HuH-7.5 (cell line): ENCODE measurements at regions not wholly inside any gene's neighbourhood (a gene's known extent, or its start where the extent isn't known, plus 50 kb on each side); places are given as distances from the start of the nearest gene placed in this dataset.
"Not testable (repeated sequence)": the region's sequence is repeated elsewhere in the genome, so short reads cannot be mapped to it uniquely, and the experiment has no call there.

Source experiments
- DNase-seq: peaks from one replicate; pipeline ENCODE4 v3.0.0; 2011; ENCODE audit warnings: low spot score

DNA sequence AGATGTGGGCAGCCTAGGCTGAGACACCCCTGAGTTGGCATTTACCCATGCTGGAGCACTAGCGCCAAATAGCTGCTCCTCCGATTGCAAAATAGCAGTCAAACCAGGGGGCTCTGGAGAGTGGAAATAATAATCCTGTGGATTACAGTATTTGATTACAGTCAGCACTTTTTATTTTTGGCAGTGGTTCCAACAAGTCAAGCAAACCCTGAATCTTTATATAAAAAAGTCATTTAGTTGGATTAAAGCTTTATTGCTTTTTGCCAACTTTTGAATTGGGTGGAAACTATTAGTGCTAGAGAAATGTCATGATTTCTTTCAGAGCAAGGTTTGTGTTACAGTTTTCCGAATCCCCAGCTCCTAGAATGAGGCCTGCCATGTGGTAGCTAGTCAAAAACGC, 99.3 kb upstream of the FAM20A start:
- DNase-seq: no peak

DNA sequence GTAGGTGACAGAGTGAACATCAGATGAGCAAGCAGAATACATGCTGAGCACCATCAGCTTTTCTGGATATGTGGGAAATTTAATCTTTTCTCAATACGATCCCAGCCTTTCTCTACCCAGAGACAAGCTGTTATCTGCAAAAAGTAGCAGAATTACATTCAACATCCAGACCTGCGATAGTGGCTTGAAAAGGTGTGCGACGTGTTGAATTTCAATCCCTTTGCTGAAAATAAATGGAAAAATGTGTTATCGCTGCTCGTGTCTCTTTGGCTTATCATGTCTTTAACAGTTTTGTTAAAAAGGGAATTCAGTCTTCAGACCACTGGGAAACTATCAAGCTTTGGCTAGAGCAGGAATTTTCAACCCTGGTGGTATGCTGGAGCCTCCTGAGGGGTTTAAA, 98.8 kb upstream of the FAM20A start:
- DNase-seq: no peak

DNA sequence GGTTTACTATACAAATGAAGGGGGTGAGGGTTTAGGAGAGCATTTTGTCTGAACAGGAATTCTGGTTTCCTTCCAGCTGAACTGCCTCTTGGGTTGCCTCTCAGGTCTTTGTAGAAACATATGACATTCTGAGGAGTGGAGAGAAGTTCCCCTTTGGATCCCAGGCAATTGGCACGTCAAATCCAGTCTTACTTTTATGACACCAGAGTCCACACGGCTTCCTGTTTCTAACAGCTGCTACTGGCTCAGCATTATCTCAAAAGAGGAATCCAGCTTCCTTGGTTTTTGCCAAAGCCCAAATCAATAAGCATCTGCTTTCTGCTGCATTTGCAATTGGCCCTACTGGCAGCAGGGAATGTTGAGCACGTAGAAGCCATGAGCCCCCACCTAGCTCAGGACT, 97.6 kb upstream of the FAM20A start:
- DNase-seq: no peak

GRCh38 chr17:68697850-68698361, 96.7 kb upstream of the FAM20A start:
- DNase-seq: no peak

DNA sequence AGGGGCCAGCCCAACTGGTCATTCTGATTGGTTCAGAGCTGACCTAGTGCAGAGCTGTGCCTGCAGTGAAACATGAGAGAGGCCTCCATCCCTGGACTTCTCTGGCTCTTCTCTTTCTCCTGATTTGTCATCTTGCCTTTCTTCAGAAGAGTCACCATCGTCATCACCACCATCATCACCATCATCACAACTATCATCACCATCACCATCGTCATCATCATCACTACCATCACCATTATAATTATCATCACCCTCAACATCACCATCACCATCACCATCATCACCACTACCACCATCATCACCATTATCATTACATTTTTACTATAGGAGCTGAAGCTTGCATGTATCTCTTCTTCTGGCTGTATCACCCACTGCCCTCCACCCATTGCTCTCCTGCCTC, 94.5 kb upstream of the FAM20A start:
- DNase-seq: no peak

DNA sequence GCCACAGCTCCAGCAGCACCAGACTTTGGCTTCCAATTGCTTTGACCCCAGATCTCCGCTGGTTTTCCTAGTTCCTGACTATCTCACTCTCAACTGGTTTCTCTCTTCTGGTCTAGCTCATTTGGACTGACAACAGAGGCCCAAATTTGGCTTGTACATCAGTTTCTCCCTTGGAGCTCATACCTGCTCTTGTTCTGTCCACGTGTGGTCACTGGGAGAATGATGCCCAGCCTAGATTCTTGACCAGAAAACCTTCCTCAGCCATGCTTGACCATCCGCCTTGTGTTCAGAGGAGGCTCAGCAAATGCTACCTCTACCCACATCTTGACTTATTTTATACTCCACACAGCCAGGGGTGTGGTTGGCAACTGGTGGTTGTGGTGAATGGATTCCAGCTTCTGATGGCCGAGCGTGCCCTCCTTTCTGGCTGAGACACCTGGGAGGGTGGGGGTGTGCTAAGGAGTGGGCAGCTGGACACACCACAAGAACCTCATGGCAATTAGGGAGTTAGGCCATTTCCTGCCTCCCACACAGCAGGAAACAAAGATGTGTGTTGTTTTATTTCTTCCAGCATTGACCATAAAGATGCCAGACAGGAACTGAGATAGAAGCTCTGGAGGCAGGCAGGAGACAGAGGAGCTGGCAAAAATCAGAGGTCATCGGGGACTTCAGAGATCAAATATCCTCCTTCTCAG, 93.8 kb upstream of the FAM20A start:
- no peak for DNase-seq

DNA sequence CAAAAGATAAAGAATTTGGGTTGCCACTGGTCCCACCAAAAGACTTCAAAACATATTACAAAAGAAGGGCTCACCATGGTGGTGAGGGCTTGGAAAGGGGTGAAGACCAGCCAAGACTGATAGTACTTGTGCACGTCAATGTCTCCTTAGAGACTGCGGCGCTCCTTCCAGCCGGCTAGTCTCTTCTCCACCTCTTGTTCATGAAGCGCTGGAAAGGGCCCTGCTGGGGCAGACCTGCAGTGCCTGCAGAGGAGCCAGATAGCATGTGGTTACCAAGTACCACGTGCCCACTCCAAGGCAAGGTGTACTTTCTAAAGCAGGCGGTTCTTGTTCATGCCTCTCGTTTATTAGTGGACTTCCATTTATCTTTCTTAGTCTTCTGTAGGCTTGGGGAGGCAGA, 92.7 kb upstream of the FAM20A start:
- DNase-seq: no peak

DNA sequence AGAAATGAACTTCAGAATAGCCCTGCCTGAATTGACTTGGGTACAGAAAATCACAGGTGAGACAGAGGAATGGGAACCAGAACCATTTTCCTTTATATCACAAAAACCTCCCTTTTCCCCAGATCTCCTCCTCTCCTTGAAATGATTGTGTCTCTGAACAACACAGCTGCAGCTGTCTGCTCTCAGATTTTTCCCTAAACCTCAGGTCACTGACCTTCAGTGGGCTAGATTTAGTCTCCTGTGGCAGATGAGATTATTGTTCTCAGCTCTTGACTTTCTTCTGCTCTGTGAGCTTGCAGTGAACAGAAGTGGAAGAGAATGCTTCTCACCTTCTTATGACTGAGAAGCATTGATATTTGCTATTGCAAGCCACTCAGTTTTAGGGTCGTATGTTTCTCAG, 92.3 kb upstream of the FAM20A start:
- no peak for DNase-seq

DNA sequence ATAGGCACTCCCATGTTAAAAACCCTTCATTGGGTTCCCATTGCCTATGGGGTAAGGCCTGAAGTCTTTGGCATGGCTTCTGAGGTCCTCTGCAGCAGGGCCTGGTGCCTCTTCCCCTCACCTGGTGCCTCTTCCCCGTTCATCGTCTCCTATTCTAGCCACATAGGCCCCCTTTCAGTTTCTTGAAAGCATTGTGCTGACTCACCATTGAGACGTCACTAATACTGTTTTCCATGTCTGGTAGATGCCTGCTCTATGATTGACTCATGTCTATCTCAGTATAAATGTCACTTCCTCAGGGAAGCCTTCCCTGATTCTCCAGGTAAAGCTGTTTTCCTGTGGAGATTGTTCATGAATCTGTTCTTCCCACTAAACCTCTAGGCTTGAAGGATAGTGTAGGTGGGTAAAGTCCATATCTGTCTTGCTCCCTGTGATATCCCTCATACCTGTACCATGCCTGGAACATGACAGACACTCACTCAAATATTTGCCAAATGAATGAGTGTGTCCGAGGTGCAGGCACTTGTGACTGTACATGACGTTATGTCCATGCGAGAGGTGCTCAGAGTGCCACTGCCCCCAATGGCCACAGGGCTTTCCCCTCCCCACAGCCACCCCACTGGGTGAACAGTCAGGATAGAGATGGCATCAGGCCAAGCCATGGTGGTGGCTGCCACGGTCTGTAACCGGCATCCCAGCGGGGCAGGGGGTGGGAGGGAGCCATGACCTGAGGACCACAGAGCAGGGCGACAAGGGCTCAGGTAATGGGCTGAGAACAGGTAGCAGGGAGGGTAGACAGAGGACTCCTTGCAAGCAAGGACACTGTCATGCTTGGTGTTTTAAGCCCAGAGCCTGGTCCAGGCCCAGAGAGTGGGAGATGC, 85.2 kb upstream of the FAM20A start:
- DNase-seq: no peak

- DNase-seq: no peak
Measured at GRCh38 chr17:68684949-68685357, 83.8 kb upstream of the FAM20A start.

DNA sequence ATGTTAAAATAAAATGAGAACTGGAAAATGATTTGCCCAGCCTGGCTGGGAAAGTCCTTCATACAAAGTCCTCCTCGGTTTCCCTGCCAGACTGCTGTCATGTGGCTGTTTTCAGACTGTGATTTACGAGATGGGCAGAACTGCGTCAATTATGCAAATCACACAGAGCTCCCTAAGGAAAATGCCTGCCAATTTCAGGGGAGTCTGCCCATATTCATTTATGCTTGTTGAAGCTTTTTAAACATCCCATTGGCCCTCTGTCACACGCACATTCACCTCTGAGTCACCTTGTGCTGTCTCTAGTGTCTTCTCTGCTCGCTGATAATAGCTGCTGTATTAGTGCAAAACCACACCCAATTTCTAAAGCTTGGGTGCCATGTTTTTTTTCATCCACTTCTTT, 81.7 kb upstream of the FAM20A start:
- DNase-seq: no peak

GRCh38 chr17:68679882-68680281, 78.7 kb upstream of the FAM20A start:
- no peak for DNase-seq

GRCh38 chr17:68676856-68677255, 75.7 kb upstream of the FAM20A start:
- no peak for DNase-seq

DNA sequence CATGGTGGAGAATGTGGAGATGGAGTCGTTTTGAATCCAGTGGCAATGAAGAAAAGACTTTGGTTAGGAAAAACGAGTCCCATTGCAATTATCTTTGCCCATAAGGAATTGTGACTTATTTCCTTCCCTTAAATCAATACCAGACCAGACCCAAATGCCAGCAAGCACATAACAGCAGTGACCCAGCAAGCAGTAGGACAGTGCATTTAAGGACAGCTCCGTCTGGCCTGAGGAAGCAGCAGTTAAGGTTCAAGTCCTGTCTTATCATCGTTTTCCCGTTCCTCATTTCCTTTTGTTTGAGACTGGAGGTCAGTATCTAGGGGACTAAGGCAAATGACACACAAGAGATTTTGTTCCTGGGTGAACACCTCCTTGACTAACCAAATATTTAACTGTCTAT, 74.6 kb upstream of the FAM20A start:
- DNase-seq: no peak

DNA sequence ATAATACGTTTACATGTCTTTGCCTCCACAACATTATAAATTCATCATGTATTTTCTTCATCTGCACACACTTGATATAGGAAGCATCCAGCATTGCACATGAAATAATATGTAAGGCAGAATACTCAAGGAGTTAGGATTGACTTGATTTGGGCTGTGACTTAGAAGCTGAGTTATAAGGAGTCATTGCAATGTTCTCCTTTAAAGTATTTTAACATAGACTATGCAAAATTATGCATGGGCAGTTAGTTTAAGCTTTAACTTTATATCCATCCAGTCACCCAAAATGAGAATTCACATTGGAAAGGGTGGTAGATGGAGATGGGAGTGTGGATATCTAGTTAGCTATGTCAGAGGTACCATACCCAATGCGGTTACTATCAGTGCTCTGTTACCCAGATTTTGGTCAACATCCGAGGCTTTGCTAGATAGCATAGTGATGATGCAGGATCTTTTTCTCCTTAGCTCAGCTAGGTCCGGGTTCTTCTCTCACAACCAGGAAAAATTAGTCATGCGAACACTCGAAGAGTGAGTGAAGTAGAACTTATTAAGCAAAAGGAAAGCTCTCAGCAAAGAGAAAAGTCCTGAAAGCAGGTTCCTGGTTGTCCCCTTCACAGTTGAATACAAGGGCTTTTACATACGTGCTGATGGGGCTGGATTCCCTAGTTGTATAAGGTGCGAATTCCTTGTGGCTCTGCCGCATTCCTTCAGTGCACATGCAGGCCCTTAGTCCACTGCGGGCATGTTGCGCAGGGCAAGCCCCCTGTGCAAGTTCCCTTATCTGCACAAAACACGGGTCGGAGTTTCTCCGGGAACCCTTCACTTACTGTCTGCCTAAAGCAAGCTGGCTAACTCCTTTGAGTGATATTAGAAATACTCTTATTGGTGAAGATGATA, 73.1 kb upstream of the FAM20A start:
- DNase-seq: no peak

- DNase-seq: no peak
Measured at GRCh38 chr17:68670967-68671693, 70.0 kb upstream of the FAM20A start.

GRCh38 chr17:68666438-68666837, 65.3 kb upstream of the FAM20A start:
- not testable (repeated sequence) for DNase-seq

DNA sequence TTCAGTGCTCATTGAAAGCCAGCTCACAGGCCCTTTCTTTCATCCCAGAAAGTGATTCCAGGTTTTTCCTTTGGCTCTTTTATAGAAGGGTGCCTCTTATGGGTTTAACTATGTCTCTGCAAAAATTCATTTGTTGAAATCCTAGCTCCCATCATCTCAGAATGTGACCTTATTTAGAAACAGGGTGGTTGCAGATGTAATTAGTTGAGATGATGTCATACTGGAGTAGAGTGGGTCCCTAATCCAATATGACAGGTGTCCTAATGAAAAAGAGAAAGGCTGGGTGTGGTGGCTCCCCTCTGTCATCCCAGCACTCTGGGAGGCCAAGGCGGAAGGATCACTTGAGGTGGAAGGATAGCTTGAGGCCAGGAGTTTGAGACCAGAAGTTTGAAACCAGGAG, 64.2 kb upstream of the FAM20A start:
- DNase-seq: no peak

- DNase-seq: no peak
Measured at GRCh38 chr17:68662479-68662878, 61.3 kb upstream of the FAM20A start.

DNA sequence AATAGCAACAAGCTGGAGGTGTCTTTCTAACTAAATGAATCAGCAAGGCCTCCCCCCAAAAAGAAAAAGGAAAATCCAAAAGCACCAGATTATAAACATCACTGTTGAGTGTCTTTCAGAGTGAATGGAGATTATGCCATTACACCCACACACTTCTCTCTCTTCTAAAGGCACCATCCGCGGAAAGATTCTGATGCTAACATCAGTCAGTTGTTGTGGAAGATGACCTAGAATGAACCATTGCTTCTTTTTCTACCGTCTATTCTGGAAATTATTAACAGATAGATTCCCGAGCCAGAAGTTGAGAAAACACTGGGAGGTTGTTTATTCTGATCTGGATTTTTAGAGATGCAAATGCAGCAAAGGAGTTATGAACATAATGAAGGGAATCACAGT, 60.9 kb upstream of the FAM20A start:
- DNase-seq: no peak

DNA sequence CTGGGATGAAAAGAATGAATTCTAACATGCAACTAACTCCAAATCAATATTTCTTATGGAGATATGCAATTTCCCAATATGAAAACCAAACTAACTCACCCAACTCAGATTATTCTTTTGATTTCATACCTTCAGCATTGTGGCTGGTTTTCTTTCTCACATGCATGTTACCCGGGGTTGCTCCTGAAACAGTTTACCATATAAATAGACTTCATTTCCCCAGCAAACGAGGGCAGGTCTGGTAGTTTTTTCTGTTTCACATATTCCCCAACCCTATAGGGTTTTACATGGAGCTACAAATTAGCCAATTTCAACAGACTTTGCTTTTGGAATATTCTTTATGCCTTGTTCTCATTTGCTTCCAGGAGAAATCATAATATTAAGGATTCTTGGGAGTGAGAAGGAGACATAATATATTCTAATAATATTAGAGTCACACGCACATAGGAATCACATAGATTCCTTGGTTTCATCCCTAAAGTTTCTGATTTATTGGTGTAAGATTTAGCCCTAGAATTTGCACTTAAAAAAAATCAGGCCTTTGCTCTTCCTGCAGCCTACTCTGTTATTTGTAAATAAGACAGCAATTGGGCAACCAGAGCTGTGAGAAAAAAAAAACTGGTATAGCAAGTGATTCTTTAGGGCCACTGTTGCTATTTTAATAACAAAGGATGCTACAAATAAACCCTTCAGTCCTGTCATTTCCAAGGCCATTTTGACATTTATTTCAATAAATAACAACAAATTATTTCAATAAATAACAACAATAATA, 60.3 kb upstream of the FAM20A start:
- no peak for DNase-seq
